B cell (primary cell): ENCODE measurements at regions not wholly inside any gene's neighbourhood (a gene's known extent, or its start where the extent isn't known, plus 50 kb on each side); places are given as distances from the start of the nearest gene placed in this dataset.

Experiments used
- ATAC-seq: fragments of 200-7000 bp; cut with Tn5 transposase; one replicate; pipeline ENCODE4 v1.10.0; 2021; ENCODE audit warnings: low read depth, mild to moderate bottlenecking, moderate number of reproducible peaks, moderate library complexity
- CTCF ChIA-PET: fragments of 350-600 bp; sonication (Branson Sonifier 250); formaldehyde crosslinking; loops from one replicate; lab custom pipeline; 2021; ENCODE audit warnings: antibody characterized with exemption, inconsistent platforms; lab: Charles Lee
- POLR2A ChIA-PET: fragments of 350-600 bp; sonication (Branson Sonifier 250); formaldehyde crosslinking; loops from one replicate; lab custom pipeline; 2021; ENCODE audit warnings: antibody characterized with exemption; lab: Charles Lee
- DNase-seq: peaks from one replicate; pipeline ENCODE4 v3.0.0; 2013
- H2AFZ ChIP-seq: 2 replicates; pipeline ENCODE4 v1.6.1; 2012; ENCODE audit warnings: mild to moderate bottlenecking, low read depth, low read length; ENCODE audit not compliant: insufficient read depth, poor library complexity, severe bottlenecking
- H3K27ac ChIP-seq, 2 donors: 1 replicate in 1 of 2; 2 replicates in 1 of 2; pipeline ENCODE4 v1.5.1; 2012 to 2013; ENCODE audit warnings: low read length in 2 of 2, mild to moderate bottlenecking in 2 of 2, moderate library complexity in 1 of 2
- H3K27me3 ChIP-seq, 4 experiments: fragments of 200-600 bp in 1 of 4; sonication (generic) in 1 of 4; replicated peaks in 1 of 4; 1 replicate in 2 of 4; 2 replicates in 2 of 4; pipeline versions ENCODE4 v1.6.1 to v1.7.0; 2013 to 2016; ENCODE audit warnings: low read length in 3 of 4, mild to moderate bottlenecking in 2 of 4, mixed read lengths in 1 of 4, moderate library complexity in 1 of 4; ENCODE audit not compliant: insufficient read depth in 4 of 4, control insufficient read depth in 3 of 4; ENCODE audit errors: control extremely low read depth in 1 of 4
- H3K36me3 ChIP-seq, 2 experiments: replicated peaks in 1 of 2; 1 replicate in 1 of 2; 2 replicates in 1 of 2; pipeline versions ENCODE4 v1.6.1 to v1.7.1; 2013; ENCODE audit warnings: low read length in 1 of 2; ENCODE audit not compliant: insufficient read depth in 2 of 2, control insufficient read depth in 1 of 2; ENCODE audit errors: control extremely low read depth in 1 of 2, extremely low read depth in 1 of 2
- H3K4me1 ChIP-seq, 2 donors: fragments of 200-600 bp in 1 of 2; sonication (generic) in 1 of 2; 1 replicate in 1 of 2; 2 replicates in 1 of 2; pipeline versions ENCODE4 v1.5.1 to v1.6.1; 2013 to 2017; ENCODE audit warnings: low read length in 2 of 2; ENCODE audit not compliant: control insufficient read depth in 2 of 2, insufficient read depth in 2 of 2
- H3K4me2 ChIP-seq: replicated peaks from 2 replicates; pipeline ENCODE3; 2012; ENCODE audit warnings: mild to moderate bottlenecking, low read depth, low read length; ENCODE audit not compliant: poor library complexity, severe bottlenecking
- H3K4me3 ChIP-seq, 5 experiments: fragments of 200-600 bp in 1 of 5; sonication (generic) in 1 of 5; 1 replicate in 3 of 5; 2 replicates in 2 of 5; pipeline versions ENCODE4 v1.5.1 to v1.7.0; 2011 to 2016; ENCODE audit warnings: low read length in 4 of 5, mild to moderate bottlenecking in 4 of 5, low read depth in 2 of 5, control low read depth in 1 of 5, moderate library complexity in 1 of 5; ENCODE audit not compliant: insufficient read depth in 1 of 5; ENCODE audit errors: control extremely low read depth in 1 of 5, extremely low read depth in 1 of 5
- H3K79me2 ChIP-seq: fragments of 200-600 bp; sonication (generic); one replicate; pipeline ENCODE4 v1.6.0; 2016; ENCODE audit warnings: low read length; ENCODE audit not compliant: control insufficient read depth, insufficient read depth
- H3K9ac ChIP-seq: fragments of 200-600 bp; sonication (generic); 2 replicates; pipeline ENCODE4 v1.6.1; 2017; ENCODE audit warnings: mild to moderate bottlenecking, low read length, moderate library complexity
- H3K9me3 ChIP-seq, 3 donors: one replicate each; pipeline versions ENCODE4 v1.6.1 to v1.7.1; 2013; ENCODE audit warnings: low read length in 2 of 3; ENCODE audit not compliant: control insufficient read depth in 2 of 3, insufficient read depth in 1 of 3; ENCODE audit errors: control extremely low read depth in 1 of 3
- H4K20me1 ChIP-seq: 2 replicates; pipeline ENCODE4 v1.6.0; 2012; ENCODE audit warnings: mild to moderate bottlenecking, low read length; ENCODE audit not compliant: insufficient read depth, control insufficient read depth, poor library complexity, severe bottlenecking
- H3K27ac Mint-ChIP-seq: one replicate; pipeline ENCODE4 v1.8.0; 2021; ENCODE audit warnings: mixed read lengths
- H3K27me3 Mint-ChIP-seq: one replicate; pipeline ENCODE4 v1.8.0; 2021; ENCODE audit warnings: mixed read lengths
- H3K4me1 Mint-ChIP-seq: one replicate; pipeline ENCODE4 v1.8.0; 2021; ENCODE audit warnings: mixed read lengths
- H3K4me3 Mint-ChIP-seq: one replicate; pipeline ENCODE4 v1.8.0; 2021; ENCODE audit warnings: mixed read lengths
- H3K9me3 Mint-ChIP-seq: one replicate; pipeline ENCODE4 v1.8.0; 2022; ENCODE audit warnings: mixed read lengths; ENCODE audit not compliant: insufficient read depth
- EZH2 ChIP-seq: IDR thresholded peaks from 2 replicates; pipeline ENCODE4 v1.6.1; 2012; ENCODE audit warnings: borderline replicate concordance, low read depth, mild to moderate bottlenecking, moderate library complexity, low read length; ENCODE audit not compliant: insufficient read depth, poor library complexity, severe bottlenecking
- WGBS: methylation state at CpG from one replicate; pipeline ENCODE4 v1.1.5; 2013; ENCODE audit warnings: missing lambda C conversion rate; ENCODE audit not compliant: insufficient coverage; 5-methylcytosine and 5-hydroxymethylcytosine counted together
- intact Hi-C: fragments of 100-400 bp; cut with micrococcal nuclease; formaldehyde crosslinking; loops from one replicate; pipeline ENCODE4 v1.10.0; 2022
- TF ChIP-seq, protein P1 (sequence below): fragments of 200-600 bp; IDR thresholded peaks from one replicate; pipeline ENCODE4 v1.8.0; 2022; ENCODE audit warnings: antibody characterized with exemption, mild to moderate bottlenecking

DNA sequence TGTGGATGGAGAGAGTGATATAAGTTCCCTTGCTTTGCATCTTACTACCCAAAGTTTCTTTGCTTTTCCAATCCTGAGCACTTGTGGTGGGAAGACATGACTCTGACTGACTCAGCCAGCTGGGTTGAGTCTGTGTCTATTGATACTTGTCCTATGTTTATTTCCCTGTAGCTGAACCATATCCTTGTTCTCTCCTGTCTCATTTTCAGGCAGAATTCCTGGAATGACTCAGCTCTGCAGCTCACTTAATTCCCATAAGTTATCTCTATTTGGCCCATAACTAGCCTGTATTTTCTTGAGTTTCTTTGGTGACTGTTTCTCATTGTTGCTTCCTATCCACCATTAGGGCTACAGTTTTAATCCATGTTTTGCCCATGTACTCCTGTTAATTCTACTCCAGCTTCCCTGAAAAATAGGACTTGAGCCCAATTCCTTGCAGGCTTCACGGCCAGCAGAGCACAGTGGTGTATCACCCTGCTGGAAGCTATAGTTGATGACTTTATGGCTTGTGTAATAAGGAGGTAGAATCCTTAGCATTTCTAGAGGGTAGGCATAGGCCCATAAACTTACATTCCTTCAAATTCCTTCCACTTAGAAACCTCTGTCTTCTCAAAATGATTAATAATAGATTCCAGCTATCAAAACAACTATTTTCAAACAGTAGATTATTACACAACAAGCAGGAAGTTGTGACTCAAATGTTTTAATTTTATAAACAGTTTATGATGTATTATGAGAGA lies 183.1 kb downstream of the TMTC3 start:
- no peak overlapping the region for H3K27ac ChIP-seq
- H2AFZ ChIP-seq: no peak overlapping the region
- ChIA-PET CTCF (no interaction called here), POLR2A (no interaction called here)
- Mint-ChIP-seq H3K4me3 (no peak overlapping the region), H3K27ac (no peak overlapping the region), H3K4me1 (no peaks in the 10 kb centered on the region), H3K27me3 (no peaks in the 10 kb centered on the region), H3K9me3 (no peaks in the 10 kb centered on the region)
- DNase-seq (no peak), ATAC-seq (no peak)
- no peak overlapping the region for H3K9ac ChIP-seq
- H3K27me3 ChIP-seq: no peaks in the 10 kb centered on the region
- no peaks in the 10 kb centered on the region for H4K20me1 ChIP-seq
- no peaks in the 10 kb centered on the region for H3K79me2 ChIP-seq
- no peaks in the 10 kb centered on the region for H3K4me1 ChIP-seq
- no peak overlapping the region for H3K4me3 ChIP-seq
- no peak overlapping the region for H3K4me2 ChIP-seq
- no CpG with 5 or more reads among the region's 1 CpG for WGBS
- intact Hi-C loops: no loop called here
- H3K36me3 ChIP-seq: no peaks in the 10 kb centered on the region
- H3K9me3 ChIP-seq: no peaks in the 10 kb centered on the region
- no peak for TF ChIP-seq EZH2
- TF ChIP-seq, protein P1, sequence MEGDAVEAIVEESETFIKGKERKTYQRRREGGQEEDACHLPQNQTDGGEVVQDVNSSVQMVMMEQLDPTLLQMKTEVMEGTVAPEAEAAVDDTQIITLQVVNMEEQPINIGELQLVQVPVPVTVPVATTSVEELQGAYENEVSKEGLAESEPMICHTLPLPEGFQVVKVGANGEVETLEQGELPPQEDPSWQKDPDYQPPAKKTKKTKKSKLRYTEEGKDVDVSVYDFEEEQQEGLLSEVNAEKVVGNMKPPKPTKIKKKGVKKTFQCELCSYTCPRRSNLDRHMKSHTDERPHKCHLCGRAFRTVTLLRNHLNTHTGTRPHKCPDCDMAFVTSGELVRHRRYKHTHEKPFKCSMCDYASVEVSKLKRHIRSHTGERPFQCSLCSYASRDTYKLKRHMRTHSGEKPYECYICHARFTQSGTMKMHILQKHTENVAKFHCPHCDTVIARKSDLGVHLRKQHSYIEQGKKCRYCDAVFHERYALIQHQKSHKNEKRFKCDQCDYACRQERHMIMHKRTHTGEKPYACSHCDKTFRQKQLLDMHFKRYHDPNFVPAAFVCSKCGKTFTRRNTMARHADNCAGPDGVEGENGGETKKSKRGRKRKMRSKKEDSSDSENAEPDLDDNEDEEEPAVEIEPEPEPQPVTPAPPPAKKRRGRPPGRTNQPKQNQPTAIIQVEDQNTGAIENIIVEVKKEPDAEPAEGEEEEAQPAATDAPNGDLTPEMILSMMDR: no peak

DNA sequence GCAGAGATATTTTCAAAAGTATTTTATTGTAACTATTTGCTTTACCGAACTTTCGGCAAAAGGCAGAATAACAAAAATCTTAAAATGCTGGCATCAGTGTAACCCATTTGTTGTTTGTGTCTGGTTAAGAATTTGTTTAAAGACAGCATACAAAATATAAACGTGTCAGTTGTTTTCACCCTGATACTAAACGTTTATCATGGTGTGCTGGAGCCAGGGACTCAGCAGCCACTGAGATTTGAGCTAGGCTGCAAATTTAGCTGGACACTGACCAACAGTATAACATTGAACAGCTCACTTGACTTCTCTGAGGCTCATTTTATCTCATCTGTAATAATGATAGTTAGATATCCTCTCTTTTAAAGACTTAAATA lies 183.7 kb downstream of the TMTC3 start:
- Mint-ChIP-seq H3K27ac (no peak overlapping the region), H3K27me3 (no peaks in the 10 kb centered on the region), H3K9me3 (no peaks in the 10 kb centered on the region), H3K4me1 (no peaks in the 10 kb centered on the region), H3K4me3 (no peak overlapping the region)
- Histone ChIP-seq H3K9me3 (no peaks in the 10 kb centered on the region), H4K20me1 (no peaks in the 10 kb centered on the region), H3K27ac (no peak overlapping the region), H3K4me2 (no peak overlapping the region), H3K9ac (no peak overlapping the region), H3K4me1 (no peaks in the 10 kb centered on the region), H3K79me2 (no peaks in the 10 kb centered on the region), H3K36me3 (no peaks in the 10 kb centered on the region), H3K27me3 (no peaks in the 10 kb centered on the region), H3K4me3 (no peak overlapping the region), H2AFZ (no peak overlapping the region)
- ATAC-seq (no peak), DNase-seq (no peak)
- no peak for TF ChIP-seq EZH2
- TF ChIP-seq, protein P1: no peak
- no CpG with 5 or more reads among the region's 4 CpGs for WGBS
- CTCF ChIA-PET: no interaction called here
- POLR2A ChIA-PET: no interaction called here
- intact Hi-C loops: no loop called here
